ENCODE measurements at regions not wholly inside any gene's neighbourhood (a gene's known extent, or its start where the extent isn't known, plus 50 kb on each side); places are given as distances from the start of the nearest gene placed in this dataset.

GRCh38 chr10:108785011-108785410, 1138.3 kb downstream of the XPNPEP1 start:
- TF ChIP-seq EZH2phosphoT487 (IDR thresholded peaks at IDR 0.05; ENCODE audit: insufficient read depth, low read depth) (no peak), EZH2 (IDR thresholded peaks at IDR 0.05; ENCODE audit: insufficient read depth, poor library complexity, severe bottlenecking) (no peak)
- WGBS, 2 experiments (ENCODE audit: low coverage in 1 of 2, low lambda C conversion rate in 2 of 2, missing lambda C conversion rate in 2 of 2) = 67 to 77% methylated on average over 2 of the region's 2 CpGs
- H3K9me2 ChIP-seq (ENCODE audit: insufficient read depth) = no peaks in the 10 kb centered on the region
- in situ Hi-C loops (cut with MboI) = no loop called here
- H3K27ac ChIP-seq = no peak overlapping the region
- no peaks in the 10 kb centered on the region for H3K36me3 ChIP-seq (ENCODE audit: low read depth)
- no peaks in the 10 kb centered on the region for H4K20me1 ChIP-seq (ENCODE audit: insufficient read depth)
- no peak overlapping the region for H3K4me3 ChIP-seq
- no peak overlapping the region for H2AFZ ChIP-seq
- H3K79me2 ChIP-seq (ENCODE audit: insufficient read depth) = no peaks in the 10 kb centered on the region
- H3K9ac ChIP-seq = no peak overlapping the region
- H3F3A ChIP-seq (ENCODE audit: insufficient read depth) = peaks cover 26% of the 10 kb centered on the region
- no peaks in the 10 kb centered on the region for H3K9me3 ChIP-seq (ENCODE audit: low read depth)
- peaks cover 39% of the 10 kb centered on the region for H3K4me1 ChIP-seq (ENCODE audit: insufficient read depth)
- no peak overlapping the region for H3K4me2 ChIP-seq (ENCODE audit: unreplicated experiment)
- no peak for DNase-seq
- no peaks in the 10 kb centered on the region for H3K27me3 ChIP-seq (replicated peaks; ENCODE audit: insufficient read depth)

- Histone ChIP-seq H3K27ac (no peak overlapping the region), H3K27me3 (replicated peaks; ENCODE audit: insufficient read depth) (no peaks in the 10 kb centered on the region), H3K79me2 (ENCODE audit: insufficient read depth) (no peaks in the 10 kb centered on the region), H2AFZ (no peak overlapping the region), H3K9me3 (ENCODE audit: low read depth) (no peaks in the 10 kb centered on the region), H4K20me1 (ENCODE audit: insufficient read depth) (no peaks in the 10 kb centered on the region), H3K4me3 (no peak overlapping the region), H3K4me2 (ENCODE audit: unreplicated experiment) (no peak overlapping the region), H3F3A (ENCODE audit: insufficient read depth) (peaks cover 22% of the 10 kb centered on the region), H3K9me2 (ENCODE audit: insufficient read depth) (no peaks in the 10 kb centered on the region), H3K9ac (no peak overlapping the region), H3K36me3 (ENCODE audit: low read depth) (no peaks in the 10 kb centered on the region), H3K4me1 (ENCODE audit: insufficient read depth) (peaks cover 34% of the 10 kb centered on the region)
- DNase-seq = no peak
- TF ChIP-seq EZH2 (IDR thresholded peaks at IDR 0.05; ENCODE audit: insufficient read depth, poor library complexity, severe bottlenecking) = no peak
- TF ChIP-seq EZH2phosphoT487 (IDR thresholded peaks at IDR 0.05; ENCODE audit: insufficient read depth, low read depth) = no peak
- 81 to 85% methylated on average over 5 of the region's 5 CpGs for WGBS, 2 experiments (ENCODE audit: low coverage in 1 of 2, low lambda C conversion rate in 2 of 2, missing lambda C conversion rate in 2 of 2)
- in situ Hi-C loops (cut with MboI) = no loop called here
Measured at GRCh38 chr10:108784534-108784933, 1138.8 kb downstream of the XPNPEP1 start.

GRCh38 chr10:108783897-108784296, 1139.4 kb downstream of the XPNPEP1 start:
- in situ Hi-C loops (cut with MboI) = no loop called here
- H4K20me1 ChIP-seq (ENCODE audit: insufficient read depth) = no peaks in the 10 kb centered on the region
- no peaks in the 10 kb centered on the region for H3K9me2 ChIP-seq (ENCODE audit: insufficient read depth)
- H3F3A ChIP-seq (ENCODE audit: insufficient read depth) = peaks cover 15% of the 10 kb centered on the region
- H3K79me2 ChIP-seq (ENCODE audit: insufficient read depth) = no peaks in the 10 kb centered on the region
- DNase-seq = peak; percentile 68
- no peaks in the 10 kb centered on the region for H3K9me3 ChIP-seq (ENCODE audit: low read depth)
- no peaks in the 10 kb centered on the region for H3K36me3 ChIP-seq (ENCODE audit: low read depth)
- no peak overlapping the region for H2AFZ ChIP-seq
- no peak overlapping the region for H3K9ac ChIP-seq
- TF ChIP-seq EZH2phosphoT487 (IDR thresholded peaks at IDR 0.05; ENCODE audit: insufficient read depth, low read depth) (no peak), EZH2 (IDR thresholded peaks at IDR 0.05; ENCODE audit: insufficient read depth, poor library complexity, severe bottlenecking) (no peak)
- 88 to 95% methylated on average over 1 of the region's 1 CpG for WGBS, 2 experiments (ENCODE audit: low coverage in 1 of 2, low lambda C conversion rate in 2 of 2, missing lambda C conversion rate in 2 of 2)
- peaks cover 27% of the 10 kb centered on the region for H3K4me1 ChIP-seq (ENCODE audit: insufficient read depth)
- no peaks in the 10 kb centered on the region for H3K27me3 ChIP-seq (replicated peaks; ENCODE audit: insufficient read depth)
- H3K4me3 ChIP-seq = no peak overlapping the region
- no peak overlapping the region for H3K27ac ChIP-seq
- H3K4me2 ChIP-seq (ENCODE audit: unreplicated experiment) = no peak overlapping the region

GRCh38 chr10:108782411-108782810, 1140.9 kb downstream of the XPNPEP1 start:
- WGBS, 2 experiments (ENCODE audit: low coverage in 1 of 2, low lambda C conversion rate in 2 of 2, missing lambda C conversion rate in 2 of 2) = 34% methylated on average over 3 of the region's 3 CpGs
- H3F3A ChIP-seq (ENCODE audit: insufficient read depth) = peaks cover under 1% of the 10 kb centered on the region; the same call in 1 of the 2 replicates

GRCh38 chr10:108779501-108779900, 1143.8 kb downstream of the XPNPEP1 start:
- DNase-seq = no peak
- H2AFZ ChIP-seq = no peak overlapping the region
- H3K27ac ChIP-seq = no peak overlapping the region
- no peak overlapping the region for H3K9ac ChIP-seq
- no peaks in the 10 kb centered on the region for H3F3A ChIP-seq (ENCODE audit: insufficient read depth)
- H3K9me3 ChIP-seq (ENCODE audit: low read depth) = no peaks in the 10 kb centered on the region
- H3K27me3 ChIP-seq (replicated peaks; ENCODE audit: insufficient read depth) = no peaks in the 10 kb centered on the region
- peaks cover 14% of the 10 kb centered on the region for H3K4me1 ChIP-seq (ENCODE audit: insufficient read depth)
- no peaks in the 10 kb centered on the region for H3K9me2 ChIP-seq (ENCODE audit: insufficient read depth)
- TF ChIP-seq EZH2 (IDR thresholded peaks at IDR 0.05; ENCODE audit: insufficient read depth, poor library complexity, severe bottlenecking) = no peak
- no peak for TF ChIP-seq EZH2phosphoT487 (IDR thresholded peaks at IDR 0.05; ENCODE audit: insufficient read depth, low read depth)
- in situ Hi-C loops (cut with MboI) = no loop called here
- H3K79me2 ChIP-seq (ENCODE audit: insufficient read depth) = no peaks in the 10 kb centered on the region
- H3K36me3 ChIP-seq (ENCODE audit: low read depth) = no peaks in the 10 kb centered on the region
- H3K4me2 ChIP-seq (ENCODE audit: unreplicated experiment) = no peak overlapping the region
- no peaks in the 10 kb centered on the region for H4K20me1 ChIP-seq (ENCODE audit: insufficient read depth)
- H3K4me3 ChIP-seq = no peak overlapping the region

More at GRCh38 chr10:108782411-108782810, 1140.9 kb downstream of the XPNPEP1 start:
- Histone ChIP-seq H3K27ac (no peak overlapping the region), H3K4me1 (ENCODE audit: insufficient read depth) (peaks cover 14% of the 10 kb centered on the region), H4K20me1 (ENCODE audit: insufficient read depth) (no peaks in the 10 kb centered on the region), H3K9me3 (ENCODE audit: low read depth) (no peaks in the 10 kb centered on the region), H3K36me3 (ENCODE audit: low read depth) (no peaks in the 10 kb centered on the region), H3K27me3 (replicated peaks; ENCODE audit: insufficient read depth) (no peaks in the 10 kb centered on the region), H3K79me2 (ENCODE audit: insufficient read depth) (no peaks in the 10 kb centered on the region), H3K9ac (no peak overlapping the region), H3K9me2 (ENCODE audit: insufficient read depth) (no peaks in the 10 kb centered on the region), H3K4me3 (no peak overlapping the region), H2AFZ (peak overlapping the region; percentile 27), H3K4me2 (ENCODE audit: unreplicated experiment) (no peak overlapping the region)
- DNase-seq = peak; percentile 62
- in situ Hi-C loops (cut with MboI) = no loop called here
- no peak for TF ChIP-seq EZH2phosphoT487 (IDR thresholded peaks at IDR 0.05; ENCODE audit: insufficient read depth, low read depth)
- TF ChIP-seq EZH2 (IDR thresholded peaks at IDR 0.05; ENCODE audit: insufficient read depth, poor library complexity, severe bottlenecking) = no peak

Data from GM23248 (cell line).